Endothelial cell of umbilical vein (primary cell): ENCODE measurements at regions not wholly inside any gene's neighbourhood (a gene's known extent, or its start where the extent isn't known, plus 50 kb on each side); places are given as distances from the start of the nearest gene placed in this dataset.

Experiments used
- EZH2 ChIP-seq: IDR thresholded peaks from 2 replicates; pipeline ENCODE4 v1.6.1; 2012; ENCODE audit warnings: borderline replicate concordance, low read depth, mild to moderate bottlenecking, moderate library complexity, low read length, inconsistent platforms; ENCODE audit not compliant: severe bottlenecking
- FOS ChIP-seq: IDR thresholded peaks from 2 replicates; pipeline ENCODE4 v1.6.1; 2011; ENCODE audit warnings: mild to moderate bottlenecking, low read length, moderate library complexity, borderline replicate concordance; ENCODE audit not compliant: insufficient read depth
- GATA2 ChIP-seq: IDR thresholded peaks from 2 replicates; pipeline ENCODE4 v1.7.0; 2011; ENCODE audit warnings: low read depth, mild to moderate bottlenecking, moderate library complexity, mixed read lengths, low read length; ENCODE audit not compliant: insufficient read length, insufficient read depth
- JUN ChIP-seq: IDR thresholded peaks from 2 replicates; pipeline ENCODE4 v1.6.1; 2011; ENCODE audit warnings: borderline replicate concordance, low read depth; ENCODE audit not compliant: insufficient read length, insufficient read depth
- MYC ChIP-seq: IDR thresholded peaks from one replicate; pipeline ENCODE4 v1.6.1; 2011; ENCODE audit warnings: mild to moderate bottlenecking, low read depth, low read length
- POLR2A ChIP-seq: IDR thresholded peaks from 2 replicates; pipeline ENCODE4 v1.6.1; 2012; ENCODE audit warnings: low read depth, mild to moderate bottlenecking, control low read depth, low read length
- POLR2AphosphoS5 ChIP-seq: IDR thresholded peaks from 2 replicates; pipeline ENCODE4 v1.6.1; 2012; ENCODE audit warnings: low read depth, mild to moderate bottlenecking, control low read depth, low read length, moderate library complexity; ENCODE audit not compliant: insufficient read depth
- TF ChIP-seq, protein P1 (sequence below), 2 donors: IDR thresholded peaks; 1 replicate in 1 of 2; 2 replicates in 1 of 2; pipeline ENCODE4 v1.5.1; 2011; ENCODE audit warnings: low read length in 2 of 2, mild to moderate bottlenecking in 2 of 2, moderate library complexity in 2 of 2, control low read depth in 1 of 2, inconsistent platforms in 1 of 2, low read depth in 1 of 2; ENCODE audit not compliant: insufficient read depth in 1 of 2; ENCODE audit errors: extremely low read depth in 1 of 2
- TF ChIP-seq, protein P2 (sequence below): IDR thresholded peaks from 2 replicates; pipeline ENCODE4 v1.6.1; 2011; ENCODE audit not compliant: insufficient read depth, insufficient read length

DNA sequence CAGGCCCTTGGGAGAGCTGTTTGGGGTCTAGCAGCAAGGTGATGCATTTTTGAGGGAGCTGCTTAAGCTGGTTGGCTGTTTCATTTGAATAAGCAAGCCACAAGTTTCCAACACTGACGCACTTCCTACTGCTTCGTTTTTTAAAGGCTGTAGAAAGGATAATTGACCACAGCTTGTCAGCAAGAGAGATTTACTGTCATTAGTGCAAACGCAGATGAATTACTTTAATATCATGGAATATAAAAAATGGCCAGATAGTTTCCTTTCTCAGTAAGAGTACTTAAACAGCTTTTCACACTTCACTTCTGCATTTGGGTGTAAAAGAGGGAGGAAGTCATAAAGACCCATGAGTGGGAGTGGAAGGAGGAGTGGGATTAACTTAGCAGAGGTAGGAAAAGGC is 61.5 kb downstream of the FZD1 start:
- TF ChIP-seq, protein P1, sequence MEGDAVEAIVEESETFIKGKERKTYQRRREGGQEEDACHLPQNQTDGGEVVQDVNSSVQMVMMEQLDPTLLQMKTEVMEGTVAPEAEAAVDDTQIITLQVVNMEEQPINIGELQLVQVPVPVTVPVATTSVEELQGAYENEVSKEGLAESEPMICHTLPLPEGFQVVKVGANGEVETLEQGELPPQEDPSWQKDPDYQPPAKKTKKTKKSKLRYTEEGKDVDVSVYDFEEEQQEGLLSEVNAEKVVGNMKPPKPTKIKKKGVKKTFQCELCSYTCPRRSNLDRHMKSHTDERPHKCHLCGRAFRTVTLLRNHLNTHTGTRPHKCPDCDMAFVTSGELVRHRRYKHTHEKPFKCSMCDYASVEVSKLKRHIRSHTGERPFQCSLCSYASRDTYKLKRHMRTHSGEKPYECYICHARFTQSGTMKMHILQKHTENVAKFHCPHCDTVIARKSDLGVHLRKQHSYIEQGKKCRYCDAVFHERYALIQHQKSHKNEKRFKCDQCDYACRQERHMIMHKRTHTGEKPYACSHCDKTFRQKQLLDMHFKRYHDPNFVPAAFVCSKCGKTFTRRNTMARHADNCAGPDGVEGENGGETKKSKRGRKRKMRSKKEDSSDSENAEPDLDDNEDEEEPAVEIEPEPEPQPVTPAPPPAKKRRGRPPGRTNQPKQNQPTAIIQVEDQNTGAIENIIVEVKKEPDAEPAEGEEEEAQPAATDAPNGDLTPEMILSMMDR (IDR thresholded peaks at IDR 0.05; ENCODE audit: extremely low read depth in 1 of 2, insufficient read depth in 1 of 2, low read depth in 1 of 2, low read length in 2 of 2) = no peak
- no peak for TF ChIP-seq EZH2
- no peak for TF ChIP-seq POLR2A
- TF ChIP-seq POLR2AphosphoS5 = no peak
- no peak for TF ChIP-seq GATA2
- no peak for TF ChIP-seq FOS
- no peak for TF ChIP-seq MYC
- TF ChIP-seq JUN = no peak
- TF ChIP-seq, protein P2, sequence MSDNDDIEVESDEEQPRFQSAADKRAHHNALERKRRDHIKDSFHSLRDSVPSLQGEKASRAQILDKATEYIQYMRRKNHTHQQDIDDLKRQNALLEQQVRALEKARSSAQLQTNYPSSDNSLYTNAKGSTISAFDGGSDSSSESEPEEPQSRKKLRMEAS = no peak
